NCI-H128 (cell line): ENCODE measurements at regions not wholly inside any gene's neighbourhood (a gene's known extent, or its start where the extent isn't known, plus 50 kb on each side); places are given as distances from the start of the nearest gene placed in this dataset.
"Not testable (repeated sequence)": the region's sequence is repeated elsewhere in the genome, so short reads cannot be mapped to it uniquely, and the experiment has no call there.

Experiments used
- DNase-seq: peaks from one replicate; lab custom pipeline; 2025; ENCODE audit not compliant: unreplicated experiment; lab: John Stamatoyannopoulos, UW

GRCh38 chr3:188972310-188972709 lies 199.5 kb upstream of the TPRG1 start:
- no peak for DNase-seq

DNA sequence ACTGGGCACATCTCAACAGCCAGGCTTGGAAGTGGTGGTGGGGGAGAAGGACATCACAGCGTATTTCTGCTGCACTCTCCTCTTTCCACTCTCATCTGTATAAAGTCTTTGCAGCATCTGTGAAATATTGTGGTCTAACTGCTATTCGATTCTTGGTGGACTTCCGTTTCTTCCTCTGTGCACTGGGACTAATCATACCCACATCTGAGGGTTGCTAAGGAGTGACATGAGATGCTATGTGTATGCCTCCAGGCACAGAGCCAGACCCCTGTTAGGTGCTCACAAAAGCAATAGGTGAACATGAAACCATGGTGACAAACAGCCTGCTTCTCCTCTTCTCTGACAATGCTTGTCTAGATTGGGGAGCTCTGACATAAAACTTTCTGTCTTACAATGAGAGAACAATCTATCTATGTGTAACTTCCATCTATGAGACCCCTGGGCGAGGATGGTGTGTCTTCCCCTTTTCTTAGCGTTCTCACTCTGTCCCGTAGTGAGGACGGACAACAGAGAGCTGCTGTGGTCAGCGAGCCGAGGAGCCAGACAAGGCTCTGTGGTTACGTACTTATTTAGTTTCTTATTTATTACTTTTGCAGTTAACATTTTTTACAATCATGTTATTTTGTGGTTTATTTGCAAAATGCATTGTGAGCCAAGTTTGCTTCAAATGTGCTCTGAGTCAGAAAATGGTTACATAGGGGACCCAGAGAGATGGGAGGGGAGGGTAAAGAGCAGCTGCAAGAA lies 196.7 kb upstream of the TPRG1 start:
- DNase-seq, result no peak

DNA sequence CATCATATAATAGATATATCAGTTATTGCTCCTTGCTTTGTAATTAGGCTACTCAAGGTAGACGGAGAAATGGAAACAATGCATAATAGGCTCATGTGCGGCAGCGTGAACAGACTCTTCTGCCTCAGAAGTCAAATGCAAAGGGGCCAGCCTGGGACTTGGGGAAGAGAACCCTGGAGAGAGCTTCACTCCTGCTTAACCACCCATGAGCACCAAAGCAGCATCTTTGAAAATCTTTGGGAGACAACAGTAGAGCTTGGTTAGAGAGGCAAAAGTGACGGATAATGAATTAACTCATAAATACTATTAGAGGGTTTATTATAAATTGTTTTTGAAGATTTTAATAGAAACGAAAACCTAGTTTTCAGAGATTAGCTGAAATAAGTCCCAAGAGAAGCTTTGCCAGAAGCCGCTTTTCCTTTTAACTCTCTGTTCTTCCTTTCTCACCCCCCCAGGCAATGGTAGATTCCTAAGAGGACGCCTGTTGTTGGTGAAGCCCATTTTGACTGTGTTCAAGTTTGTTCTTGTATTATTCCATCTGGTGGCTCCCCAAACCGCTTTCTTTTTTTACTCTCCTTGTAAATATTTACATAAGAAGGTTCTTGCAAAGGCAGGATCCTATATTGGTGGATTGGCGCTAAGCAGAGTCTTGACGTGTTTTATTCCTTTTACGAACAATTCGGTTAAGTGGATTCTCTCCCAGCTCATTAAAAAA lies 196.0 kb upstream of the TPRG1 start:
- no peak for DNase-seq

GRCh38 chr3:188976407-188976806 lies 195.4 kb upstream of the TPRG1 start:
- no peak for DNase-seq

DNA sequence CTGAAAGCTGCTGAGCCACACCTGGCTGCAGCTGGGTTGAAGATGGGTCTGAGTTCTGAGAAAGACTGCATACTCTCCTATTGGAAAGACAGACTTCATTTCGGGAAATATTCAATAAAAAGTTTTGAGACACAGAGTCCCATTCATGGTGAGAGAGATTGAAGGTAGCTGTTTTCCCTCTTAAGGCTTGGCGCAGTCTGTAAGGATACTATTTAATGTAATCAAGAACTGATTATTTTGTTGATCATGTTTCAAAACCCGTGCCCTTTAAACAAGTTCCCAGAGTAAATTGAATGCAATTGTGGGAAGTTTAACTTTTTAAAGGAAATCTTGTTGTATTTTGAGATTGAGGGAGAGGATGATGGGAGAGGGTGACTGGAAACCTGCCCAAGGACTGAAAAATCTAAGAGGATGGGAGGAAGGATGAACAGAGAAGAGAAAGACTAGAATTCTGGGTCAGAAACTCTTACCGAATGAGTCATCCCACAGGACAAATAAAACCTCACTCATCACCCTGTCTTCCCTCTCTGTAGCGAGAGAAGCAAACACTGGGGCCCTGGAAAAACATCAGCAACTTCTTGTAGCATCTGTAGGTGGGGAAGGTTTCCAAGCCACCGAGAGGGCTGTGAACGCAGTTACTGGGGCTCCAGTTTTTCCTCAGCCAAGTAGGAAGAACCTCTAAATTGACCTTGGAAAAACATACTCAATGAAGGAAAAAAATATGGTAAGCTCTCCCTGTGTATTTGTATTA lies 193.2 kb upstream of the TPRG1 start:
- DNase-seq, result no peak

- DNase-seq, result no peak
Observed at GRCh38 chr3:188979248-188979647, 192.5 kb upstream of the TPRG1 start.

DNA sequence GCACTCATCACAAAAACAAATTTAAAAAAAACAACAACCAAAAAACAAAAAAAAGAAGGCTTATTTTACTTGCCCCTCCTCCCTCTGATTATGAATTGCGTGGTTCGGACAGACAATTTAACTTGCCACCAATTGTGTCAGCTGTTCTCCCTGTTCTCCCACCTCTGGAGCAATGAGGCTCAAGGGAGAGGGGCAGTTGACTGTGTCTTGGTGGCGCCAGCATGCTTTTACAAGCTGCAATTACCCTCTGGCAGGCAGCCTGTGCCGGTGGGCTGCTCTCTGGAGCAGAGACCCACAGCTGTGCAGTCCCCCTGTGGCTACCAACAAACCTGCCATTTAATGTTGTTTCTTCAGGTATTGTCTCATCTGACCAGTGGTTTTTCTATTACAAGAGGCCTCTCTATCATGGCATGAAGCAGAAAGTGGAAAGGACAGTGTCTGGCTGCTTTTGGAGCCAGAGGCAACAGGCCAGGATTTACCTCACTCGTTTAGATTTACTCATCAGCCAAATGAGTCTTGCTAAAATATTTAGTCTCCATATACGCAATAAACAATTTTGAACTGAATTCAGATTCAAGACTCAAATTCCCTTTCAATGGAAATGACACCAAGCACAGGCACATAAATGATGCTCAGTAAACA lies 192.0 kb upstream of the TPRG1 start:
- no peak for DNase-seq

DNA sequence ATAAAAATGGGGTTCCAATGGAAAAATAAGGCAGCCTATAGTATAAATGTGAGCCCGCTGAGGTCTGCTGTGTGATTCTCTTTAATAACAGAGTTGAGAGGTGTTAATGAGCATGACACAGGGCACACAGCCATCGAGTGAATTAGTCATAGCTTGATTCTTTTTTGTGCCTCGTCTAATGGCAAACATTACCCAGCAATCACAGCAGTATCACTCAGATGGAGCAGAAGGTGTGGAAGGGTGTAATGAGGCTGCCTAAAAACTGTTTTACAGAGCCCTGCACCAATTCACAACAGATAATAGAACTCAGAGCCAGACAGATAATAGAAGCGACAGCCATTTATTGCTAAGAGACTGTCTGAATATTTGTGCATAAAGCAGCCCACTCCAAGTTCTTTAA lies 178.6 kb upstream of the TPRG1 start:
- DNase-seq, result no peak

DNA sequence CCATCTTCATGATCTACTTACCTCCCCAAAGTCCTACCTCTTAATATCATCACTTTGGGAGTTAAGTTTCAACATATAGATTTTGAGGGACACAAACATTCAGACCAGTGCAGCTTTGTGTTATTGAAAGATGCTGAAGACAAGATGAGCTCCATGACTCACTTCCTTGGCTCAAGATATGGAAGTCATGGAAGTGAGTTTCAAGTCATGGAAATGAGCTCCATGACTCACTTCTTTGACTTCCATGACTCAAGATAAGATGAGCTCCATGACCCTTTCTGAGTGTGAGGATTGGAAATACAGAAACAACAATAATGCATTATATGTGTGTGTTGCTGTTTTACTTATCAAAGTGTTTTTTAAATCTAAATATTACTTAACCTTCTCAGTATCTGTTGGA lies 170.2 kb upstream of the TPRG1 start:
- DNase-seq, result no peak

- no peak for DNase-seq
Observed at GRCh38 chr3:189003410-189003809, 168.4 kb upstream of the TPRG1 start.

GRCh38 chr3:189013224-189013888 lies 158.4 kb upstream of the TPRG1 start:
- DNase-seq, result no peak

DNA sequence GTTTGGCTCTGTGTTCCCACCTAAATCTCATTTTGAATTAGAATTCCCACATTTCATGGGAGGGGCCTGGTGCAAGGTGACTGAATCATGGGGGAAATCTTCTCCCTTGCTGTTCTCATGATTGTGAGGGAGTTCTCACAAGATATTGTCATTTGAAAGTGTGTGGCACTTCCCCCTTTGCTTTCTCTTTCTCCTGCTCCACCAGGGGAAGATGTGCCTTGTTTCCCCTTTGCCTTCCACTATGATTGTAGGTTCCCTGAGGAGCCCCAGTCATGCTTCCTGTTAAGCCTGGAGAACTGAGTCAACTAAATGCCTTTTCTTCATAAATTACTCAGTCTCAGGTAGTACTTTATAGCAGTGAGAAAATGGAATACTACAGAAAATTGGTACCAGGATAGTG lies 157.2 kb upstream of the TPRG1 start:
- no peak for DNase-seq

DNA sequence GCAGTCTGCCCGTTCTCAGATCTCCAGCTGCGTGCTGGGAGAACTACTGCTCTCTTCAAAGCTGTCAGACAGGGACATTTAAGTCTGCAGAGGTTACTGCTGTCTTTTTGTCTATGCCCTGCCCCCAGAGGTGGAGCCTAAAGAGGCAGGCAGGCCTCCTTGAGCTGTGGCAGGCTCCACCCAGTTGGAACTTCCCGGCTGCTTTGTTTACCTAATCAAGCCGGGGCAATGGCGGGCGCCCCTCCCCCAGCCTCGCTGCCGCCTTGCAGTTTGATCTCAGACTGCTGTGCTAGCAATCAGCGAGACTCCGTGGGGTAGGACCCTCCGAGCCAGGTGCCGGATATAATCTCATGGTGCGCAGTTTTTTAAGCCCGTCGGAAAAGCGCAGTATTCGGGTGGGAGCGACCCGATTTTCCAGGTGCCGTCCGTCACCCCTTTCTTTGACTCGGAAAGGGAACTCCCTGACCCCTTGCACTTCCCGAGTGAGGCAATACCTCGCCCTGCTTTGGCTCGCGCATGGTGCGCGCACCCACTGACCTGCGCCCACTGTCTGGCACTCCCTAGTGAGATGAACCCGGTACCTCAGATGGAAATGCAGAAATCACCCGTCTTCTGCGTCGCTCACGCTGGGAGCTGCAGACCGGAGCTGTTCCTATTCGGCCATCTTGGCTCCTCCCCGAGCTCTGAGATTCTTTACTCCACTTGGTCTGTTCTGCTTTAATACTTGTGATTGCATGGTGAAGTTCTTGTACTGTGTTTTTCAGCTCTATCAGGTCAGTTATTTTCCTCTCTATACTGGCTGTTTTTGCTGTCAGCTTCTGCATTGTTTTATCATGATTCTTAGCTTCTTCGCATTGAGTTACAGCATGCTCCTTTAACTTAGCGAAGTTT lies 148.9 kb upstream of the TPRG1 start:
- not testable (repeated sequence) for DNase-seq

DNA sequence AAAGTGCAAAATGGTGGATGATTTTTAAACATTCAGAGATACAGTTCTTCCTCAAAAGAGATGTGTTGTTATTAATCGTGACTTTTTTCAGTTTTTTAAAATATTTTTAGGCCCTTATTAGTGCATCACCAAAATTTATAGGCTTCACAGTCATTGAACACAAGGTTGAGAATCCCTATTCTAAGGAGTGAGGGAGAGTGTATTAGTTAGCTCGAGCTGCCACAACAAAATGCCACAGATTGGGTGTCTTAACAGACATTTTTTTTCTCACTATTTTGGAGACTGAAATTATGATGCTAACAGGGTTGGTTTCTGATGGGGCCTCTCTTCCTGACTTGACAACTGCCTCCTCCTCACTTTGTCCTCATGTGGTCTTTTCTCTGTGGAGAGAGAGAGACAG lies 145.9 kb upstream of the TPRG1 start:
- DNase-seq, result no peak

DNA sequence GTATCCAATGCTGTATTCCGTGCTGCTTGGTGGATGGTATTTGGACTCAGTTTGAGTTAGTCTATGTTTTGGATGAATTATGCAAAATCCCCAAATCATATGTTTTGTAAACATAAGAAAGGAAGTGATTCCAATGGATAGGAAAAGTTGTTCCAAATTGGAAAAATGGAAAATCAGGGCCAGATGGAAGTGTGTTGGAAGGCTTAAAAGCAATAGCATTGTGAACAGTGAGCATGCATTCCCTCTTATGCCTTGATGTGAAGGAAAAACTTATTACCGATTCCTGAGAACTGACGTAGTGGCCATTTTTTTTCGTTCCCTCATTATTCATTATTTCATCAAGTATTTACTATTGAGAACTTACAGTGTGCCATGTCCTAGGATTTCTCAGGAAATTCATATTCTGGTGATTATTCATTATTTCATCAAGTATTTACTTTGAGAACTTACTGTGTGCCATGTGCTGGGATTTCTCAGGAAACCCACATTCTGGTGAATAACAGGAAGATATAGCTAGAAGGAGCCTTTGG lies 144.1 kb upstream of the TPRG1 start:
- no peak for DNase-seq

DNA sequence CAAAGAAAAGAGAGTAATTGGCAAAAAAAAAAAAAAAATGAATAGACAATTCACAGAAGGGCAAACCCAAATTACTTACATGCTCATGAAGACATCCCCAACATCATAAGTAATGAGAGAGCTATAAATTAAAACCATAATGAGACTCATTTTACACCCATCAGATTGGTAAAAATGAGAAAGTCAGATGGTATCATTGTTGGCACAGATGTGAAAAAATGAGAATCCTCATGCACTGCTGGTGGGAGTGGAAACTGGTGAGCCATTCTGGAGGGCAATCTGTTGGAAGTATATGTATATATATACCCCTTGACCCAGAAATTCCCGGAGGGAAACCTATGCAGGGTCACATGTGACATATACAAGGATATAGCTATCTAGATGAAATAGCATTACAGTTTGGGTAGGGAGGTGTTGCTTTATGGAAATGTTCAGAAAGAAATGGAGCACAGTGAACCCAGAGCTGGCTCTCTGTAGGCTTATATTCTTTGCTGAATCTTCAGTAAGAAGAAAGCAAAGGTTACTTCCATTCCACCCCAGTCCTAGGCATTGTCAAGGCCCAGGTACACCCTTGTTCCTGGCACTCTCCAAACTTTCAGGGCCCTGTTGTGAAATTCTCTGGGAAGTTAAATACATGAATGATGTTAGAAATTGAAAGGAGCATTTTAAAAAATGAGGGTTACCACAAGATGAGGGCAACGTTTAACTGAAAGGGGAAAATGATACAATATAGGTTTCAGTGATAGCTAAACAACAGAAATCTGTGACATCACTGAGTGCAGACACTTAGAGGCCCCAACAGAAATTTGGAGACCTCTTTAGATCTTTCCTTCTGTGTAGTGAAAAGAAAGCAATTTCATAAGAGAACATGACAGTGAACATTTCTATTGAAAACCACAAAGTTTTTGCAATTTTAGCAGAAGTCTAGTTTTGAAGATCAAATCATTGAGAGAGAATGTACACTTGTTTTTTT lies 132.7 kb upstream of the TPRG1 start:
- no peak for DNase-seq

GRCh38 chr3:189040656-189041335 lies 131.0 kb upstream of the TPRG1 start:
- DNase-seq, result no peak

GRCh38 chr3:189041482-189042090 lies 130.2 kb upstream of the TPRG1 start:
- DNase-seq, result no peak
